NB4 (cell line): ENCODE measurements at regions not wholly inside any gene's neighbourhood (a gene's known extent, or its start where the extent isn't known, plus 50 kb on each side); places are given as distances from the start of the nearest gene placed in this dataset.

Source experiments
- CTCF ChIP-seq: IDR thresholded peaks from one replicate; pipeline ENCODE4 v1.5.1; 2012; ENCODE audit warnings: low read depth, low read length
- MAX ChIP-seq: IDR thresholded peaks from 2 replicates; pipeline ENCODE4 v1.6.1; 2011; ENCODE audit warnings: low read depth, low read length
- POLR2A ChIP-seq: IDR thresholded peaks from 2 replicates; pipeline ENCODE4 v1.6.1; 2011; ENCODE audit warnings: mild to moderate bottlenecking; ENCODE audit not compliant: insufficient read length; ENCODE audit errors: extremely low read depth

- TF ChIP-seq CTCF (no peak), POLR2A (no peak), MAX (no peak)
Observed at GRCh38 chr4:72948080-72948479, 121.4 kb downstream of the COX18 start.
